IgD-negative memory B cell (primary cell): ENCODE measurements at regions not wholly inside any gene's neighbourhood (a gene's known extent, or its start where the extent isn't known, plus 50 kb on each side); places are given as distances from the start of the nearest gene placed in this dataset.

Experiments used
- H3K27ac Mint-ChIP-seq, 3 donors: one replicate each; pipeline ENCODE4 v1.8.0; 2020 to 2022; ENCODE audit warnings: mild to moderate bottlenecking in 3 of 3, mixed read lengths in 3 of 3, moderate library complexity in 1 of 3
- H3K27me3 Mint-ChIP-seq: one replicate; pipeline ENCODE4 v1.8.0; 2021; ENCODE audit warnings: mixed read lengths
- H3K36me3 Mint-ChIP-seq: one replicate; pipeline ENCODE4 v1.8.0; 2020; ENCODE audit warnings: mild to moderate bottlenecking, mixed read lengths
- H3K4me1 Mint-ChIP-seq, 3 donors: one replicate each; pipeline ENCODE4 v1.8.0; 2020 to 2022; ENCODE audit warnings: mixed read lengths in 3 of 3, mild to moderate bottlenecking in 1 of 3
- H3K4me3 Mint-ChIP-seq, 4 donors: one replicate each; pipeline ENCODE4 v1.8.0; 2020 to 2022; ENCODE audit warnings: mild to moderate bottlenecking in 4 of 4, mixed read lengths in 4 of 4, moderate library complexity in 3 of 4
- H3K9me3 Mint-ChIP-seq, 3 donors: one replicate each; pipeline ENCODE4 v1.8.0; 2020 to 2021; ENCODE audit warnings: mixed read lengths in 3 of 3, mild to moderate bottlenecking in 1 of 3

DNA sequence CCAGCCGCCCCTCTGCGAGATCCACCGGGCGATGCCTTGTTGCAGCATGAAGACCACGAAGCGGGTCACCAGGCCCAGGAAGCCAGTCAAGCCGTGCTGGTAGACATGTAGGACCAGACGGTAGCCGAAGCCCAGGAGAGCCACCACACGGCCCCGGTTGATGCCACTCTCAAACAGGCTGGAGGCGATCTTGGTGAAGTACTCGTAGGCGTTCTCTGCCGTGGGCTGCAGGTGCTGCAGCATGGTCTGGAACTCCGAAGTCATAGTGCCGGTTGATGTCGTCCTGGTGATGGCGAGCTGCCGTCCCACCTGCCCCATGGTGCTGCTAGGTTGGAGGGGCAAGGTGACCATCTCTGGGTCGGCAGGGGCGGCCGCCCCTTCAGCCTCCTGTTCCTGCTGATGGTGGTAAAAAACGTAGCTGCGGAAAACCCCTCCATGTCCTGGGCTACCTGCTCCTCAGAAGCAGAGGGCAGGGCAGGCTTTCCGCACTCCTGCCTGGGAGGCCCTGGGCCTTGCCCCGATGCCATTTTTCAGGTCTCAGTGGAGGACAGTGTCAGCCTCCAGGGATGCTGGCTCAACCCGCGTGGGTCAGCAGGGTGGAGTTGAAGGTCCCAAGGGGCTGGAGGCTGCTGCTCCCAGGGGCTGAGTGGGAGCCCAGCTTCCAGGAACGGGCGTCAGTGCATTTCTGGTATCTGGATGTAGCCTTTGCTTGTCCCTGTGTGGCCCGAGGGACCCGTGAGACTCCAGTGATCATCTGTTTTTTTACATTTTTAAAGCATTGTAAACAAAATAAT lies 98.7 kb downstream of the ADAMTS15 start:
- Mint-ChIP-seq H3K27me3 (peaks cover 9% of the 10 kb centered on the region), H3K27ac (no peak overlapping the region), H3K4me3 (no peak overlapping the region), H3K9me3 (peaks cover 0 to 1% (median 0%) of the 10 kb centered on the region in 3 donors), H3K4me1 (no peaks in the 10 kb centered on the region), H3K36me3 (no peaks in the 10 kb centered on the region)

DNA sequence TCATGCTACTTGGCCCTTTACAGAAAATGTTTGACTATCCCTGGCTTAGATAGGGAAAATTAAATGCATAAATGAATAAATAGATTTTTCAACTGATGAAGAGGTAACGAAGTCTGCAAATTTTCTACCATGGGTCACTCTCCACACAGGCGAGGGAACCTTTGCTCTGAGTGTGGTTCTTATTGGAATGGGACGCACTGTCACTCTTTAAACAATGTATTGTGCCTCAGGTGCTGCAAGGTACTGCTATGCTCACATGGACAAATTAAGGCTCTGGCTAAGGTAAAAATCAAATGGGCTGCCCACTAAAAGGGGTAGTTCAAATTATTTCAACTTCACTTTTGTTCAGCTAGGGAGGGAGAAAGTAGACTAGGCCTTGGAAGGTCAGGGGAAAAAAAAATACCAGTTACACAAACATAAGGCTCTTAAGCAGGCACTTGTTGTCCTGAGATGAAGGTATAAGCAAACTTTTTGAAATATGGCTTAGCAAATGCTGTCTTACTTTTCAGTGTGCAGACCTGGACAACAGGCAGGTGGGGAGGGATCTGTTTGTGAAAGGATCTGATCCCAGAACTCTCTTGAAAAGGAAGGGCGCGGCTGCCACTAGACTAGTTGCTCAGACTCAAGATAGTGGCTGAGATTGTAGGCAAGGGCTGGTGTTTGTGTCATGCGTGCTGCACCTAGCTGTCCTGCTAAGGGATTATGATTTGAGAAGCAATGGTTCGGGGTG lies 99.5 kb downstream of the ADAMTS15 start:
- Mint-ChIP-seq H3K9me3 (peaks cover 0 to 1% (median 0%) of the 10 kb centered on the region in 3 donors), H3K4me3 (no peak overlapping the region), H3K27me3 (peaks cover 5% of the 10 kb centered on the region), H3K4me1 (no peaks in the 10 kb centered on the region), H3K27ac (no peak overlapping the region), H3K36me3 (no peaks in the 10 kb centered on the region)

DNA sequence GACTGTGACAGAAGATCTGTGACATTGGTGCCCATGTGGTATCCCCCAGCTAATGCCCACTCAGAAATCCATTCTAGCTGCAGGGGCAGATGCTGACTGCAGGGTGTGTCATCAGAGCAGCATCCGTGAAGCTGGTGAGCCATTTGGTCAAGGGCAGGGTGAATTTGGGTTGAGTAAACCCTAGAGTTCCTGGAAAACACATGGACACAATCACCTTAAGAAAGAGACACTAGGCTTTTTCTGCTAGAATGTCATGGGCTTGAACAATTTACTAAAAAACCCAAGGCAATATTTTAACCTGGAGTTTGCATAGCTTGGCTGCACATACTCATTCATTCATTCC lies 100.0 kb downstream of the ADAMTS15 start:
- H3K27ac Mint-ChIP-seq = no peak overlapping the region
- no peaks in the 10 kb centered on the region for H3K36me3 Mint-ChIP-seq
- H3K27me3 Mint-ChIP-seq = peaks cover 5% of the 10 kb centered on the region
- no peak overlapping the region for H3K4me3 Mint-ChIP-seq
- peaks cover 0 to 1% (median 0%) of the 10 kb centered on the region in 3 donors for H3K9me3 Mint-ChIP-seq
- H3K4me1 Mint-ChIP-seq = no peaks in the 10 kb centered on the region

DNA sequence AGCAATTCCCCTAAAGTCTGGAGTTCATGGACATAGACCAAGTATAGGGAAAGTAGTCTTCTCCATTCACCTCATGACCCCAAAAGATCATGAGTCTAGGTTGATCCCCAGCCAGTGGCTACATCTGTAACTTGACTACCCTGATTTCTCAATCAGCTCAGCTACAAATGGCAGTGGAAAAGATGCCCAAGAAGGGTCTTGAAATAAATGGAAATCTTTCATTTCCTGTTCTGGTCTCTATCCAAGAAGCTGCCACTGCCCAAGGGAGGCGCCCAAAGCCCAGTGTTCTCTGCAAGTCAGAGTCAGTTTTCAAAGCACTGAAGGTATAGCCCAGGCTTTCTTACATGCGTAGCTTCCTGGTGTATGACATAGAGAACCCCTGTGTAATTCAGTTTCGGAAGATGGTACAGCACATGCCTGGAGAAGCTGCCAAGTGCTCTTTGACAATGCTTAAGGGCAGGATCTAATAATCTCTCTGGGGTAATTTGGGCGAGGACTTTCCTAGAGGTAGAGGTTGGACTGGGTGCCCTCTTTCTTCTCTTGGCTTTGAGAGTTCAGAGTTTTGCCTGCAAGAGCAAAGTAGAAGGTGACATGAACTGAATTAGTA lies 101.1 kb downstream of the ADAMTS15 start:
- H3K4me1 Mint-ChIP-seq = no peaks in the 10 kb centered on the region
- peaks cover 2% of the 10 kb centered on the region for H3K27me3 Mint-ChIP-seq
- no peak overlapping the region for H3K27ac Mint-ChIP-seq
- H3K9me3 Mint-ChIP-seq = no peaks in the 10 kb centered on the region
- H3K4me3 Mint-ChIP-seq = no peak overlapping the region
- no peaks in the 10 kb centered on the region for H3K36me3 Mint-ChIP-seq

DNA sequence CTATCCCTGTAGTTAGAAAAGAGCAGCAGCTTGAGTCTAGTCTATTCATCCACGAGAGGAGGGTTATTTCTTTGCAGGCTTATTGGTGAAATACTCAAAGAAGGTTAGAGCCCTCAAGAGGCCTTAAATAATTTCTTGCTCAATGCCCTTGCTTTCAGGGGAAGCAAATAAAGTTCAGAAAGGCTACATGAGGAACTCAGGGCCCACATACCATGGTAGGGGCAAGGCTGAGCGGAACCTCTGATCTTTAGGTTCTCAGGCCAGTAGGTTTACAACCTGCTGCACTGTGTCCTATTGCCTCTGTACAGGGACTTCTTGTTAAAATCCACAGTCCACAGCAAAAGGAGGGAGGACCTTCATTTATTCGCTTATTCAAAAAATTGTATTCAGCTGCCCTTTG lies 101.7 kb downstream of the ADAMTS15 start:
- Mint-ChIP-seq H3K36me3 (no peaks in the 10 kb centered on the region), H3K4me1 (no peaks in the 10 kb centered on the region), H3K27me3 (peaks cover 2% of the 10 kb centered on the region), H3K27ac (no peak overlapping the region), H3K4me3 (no peak overlapping the region), H3K9me3 (no peaks in the 10 kb centered on the region)

DNA sequence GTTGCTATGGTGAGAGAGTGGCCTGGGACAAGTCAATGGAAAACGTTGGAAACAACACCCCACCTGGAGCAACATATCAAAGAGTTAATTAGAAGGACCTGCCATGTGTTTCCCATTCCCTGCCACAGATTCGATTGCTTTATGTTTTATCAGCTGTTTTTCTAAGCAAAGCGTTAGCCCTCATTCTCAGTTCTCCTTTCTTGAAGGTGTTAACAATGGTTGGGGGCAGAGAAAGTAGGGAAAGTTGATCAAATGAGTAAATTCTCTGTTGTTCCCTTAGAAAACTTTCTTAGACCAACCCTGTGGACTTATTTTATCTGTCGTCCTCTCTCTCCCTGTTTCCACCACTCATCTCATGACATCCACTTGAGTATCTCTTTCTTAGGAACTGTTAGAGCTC lies 102.5 kb downstream of the ADAMTS15 start:
- H3K9me3 Mint-ChIP-seq = no peaks in the 10 kb centered on the region
- H3K27ac Mint-ChIP-seq = no peak overlapping the region
- H3K36me3 Mint-ChIP-seq = no peaks in the 10 kb centered on the region
- H3K27me3 Mint-ChIP-seq = no peaks in the 10 kb centered on the region
- no peak overlapping the region for H3K4me3 Mint-ChIP-seq
- H3K4me1 Mint-ChIP-seq = no peaks in the 10 kb centered on the region

DNA sequence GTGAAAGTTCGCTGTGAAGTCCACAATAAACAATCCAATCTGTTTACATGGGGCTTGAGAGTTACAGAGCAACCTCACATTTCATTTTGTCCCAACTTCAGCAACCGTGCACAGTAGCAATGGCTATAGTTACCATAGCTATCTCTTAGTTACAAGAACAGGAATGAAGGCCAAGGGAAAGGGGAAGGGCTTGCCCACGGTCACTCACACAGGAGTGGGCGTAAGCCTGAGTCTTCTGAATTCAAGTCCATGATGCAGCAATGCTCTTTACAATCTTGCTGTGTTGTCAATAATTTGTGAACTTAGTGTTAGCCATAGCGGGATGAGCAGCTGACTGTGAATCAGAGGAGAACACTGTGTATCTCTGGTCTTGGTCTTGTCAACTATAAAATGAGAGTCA lies 102.9 kb downstream of the ADAMTS15 start:
- no peaks in the 10 kb centered on the region for H3K4me1 Mint-ChIP-seq
- H3K27ac Mint-ChIP-seq = no peak overlapping the region
- no peaks in the 10 kb centered on the region for H3K9me3 Mint-ChIP-seq
- no peaks in the 10 kb centered on the region for H3K36me3 Mint-ChIP-seq
- no peak overlapping the region for H3K4me3 Mint-ChIP-seq
- H3K27me3 Mint-ChIP-seq = no peaks in the 10 kb centered on the region

DNA sequence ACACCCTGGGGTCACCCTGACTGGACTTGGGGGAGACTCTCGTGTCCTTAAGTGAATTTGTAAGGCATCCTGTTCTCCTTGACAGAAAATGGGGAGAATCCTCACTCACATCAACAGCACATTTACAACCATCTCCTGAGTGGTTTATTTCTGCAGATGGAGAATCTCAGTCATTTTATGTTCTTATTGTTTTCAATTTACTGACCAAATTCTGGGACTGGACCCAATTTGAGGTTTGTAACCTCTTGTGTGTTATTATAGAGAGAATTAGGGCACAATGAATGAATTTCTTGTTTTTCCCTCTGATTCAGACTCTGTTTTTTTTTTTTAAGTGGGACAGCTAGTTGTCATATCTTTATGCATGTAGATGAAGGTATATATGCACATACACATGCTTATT lies 104.9 kb downstream of the ADAMTS15 start:
- Mint-ChIP-seq H3K27me3 (no peaks in the 10 kb centered on the region), H3K9me3 (no peaks in the 10 kb centered on the region)

DNA sequence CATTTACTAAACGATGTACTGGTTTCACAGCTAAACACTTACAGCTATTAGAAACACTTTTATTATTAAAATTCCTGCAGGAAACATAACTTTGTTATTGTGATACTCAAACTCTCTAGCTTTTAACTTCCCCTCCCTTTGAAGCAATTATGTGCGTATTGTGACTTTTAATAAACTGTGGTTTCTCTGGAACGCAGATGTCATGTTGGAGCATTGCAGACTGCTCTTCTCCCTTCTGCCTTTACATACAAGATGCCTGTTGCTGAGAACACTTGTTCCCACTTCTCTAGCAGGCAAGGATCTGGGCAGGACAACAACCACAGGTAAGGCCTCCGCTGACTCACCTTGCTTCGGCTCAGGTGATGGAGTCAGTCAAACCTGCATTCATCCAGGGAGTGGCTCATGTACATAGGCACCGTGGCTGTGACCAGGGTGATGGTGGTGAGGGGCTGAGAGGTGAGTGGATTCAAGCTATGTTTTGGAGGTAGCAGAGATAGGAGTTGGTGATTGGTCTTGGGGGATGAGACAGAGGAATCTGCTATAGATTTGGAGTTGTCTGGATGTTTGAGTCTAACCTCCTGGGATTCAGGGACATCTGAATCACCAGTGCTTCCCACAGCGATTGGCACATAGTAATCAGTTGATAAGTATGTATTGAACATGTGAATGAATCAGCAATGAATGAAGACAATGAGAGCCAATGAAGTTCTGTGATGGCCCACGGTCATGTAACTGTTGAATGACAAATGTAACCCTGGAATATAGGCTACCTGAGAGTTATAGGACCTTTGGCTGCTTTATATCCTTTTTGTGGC lies 106.0 kb downstream of the ADAMTS15 start:
- Mint-ChIP-seq H3K27ac (no peak overlapping the region), H3K4me3 (no peak overlapping the region), H3K27me3 (no peaks in the 10 kb centered on the region), H3K4me1 (no peaks in the 10 kb centered on the region), H3K9me3 (no peaks in the 10 kb centered on the region), H3K36me3 (no peaks in the 10 kb centered on the region)

More for the DNA sequence above, 104.9 kb downstream of the ADAMTS15 start:
- Mint-ChIP-seq H3K4me1 (no peaks in the 10 kb centered on the region), H3K36me3 (no peaks in the 10 kb centered on the region), H3K4me3 (no peak overlapping the region), H3K27ac (no peak overlapping the region)

DNA sequence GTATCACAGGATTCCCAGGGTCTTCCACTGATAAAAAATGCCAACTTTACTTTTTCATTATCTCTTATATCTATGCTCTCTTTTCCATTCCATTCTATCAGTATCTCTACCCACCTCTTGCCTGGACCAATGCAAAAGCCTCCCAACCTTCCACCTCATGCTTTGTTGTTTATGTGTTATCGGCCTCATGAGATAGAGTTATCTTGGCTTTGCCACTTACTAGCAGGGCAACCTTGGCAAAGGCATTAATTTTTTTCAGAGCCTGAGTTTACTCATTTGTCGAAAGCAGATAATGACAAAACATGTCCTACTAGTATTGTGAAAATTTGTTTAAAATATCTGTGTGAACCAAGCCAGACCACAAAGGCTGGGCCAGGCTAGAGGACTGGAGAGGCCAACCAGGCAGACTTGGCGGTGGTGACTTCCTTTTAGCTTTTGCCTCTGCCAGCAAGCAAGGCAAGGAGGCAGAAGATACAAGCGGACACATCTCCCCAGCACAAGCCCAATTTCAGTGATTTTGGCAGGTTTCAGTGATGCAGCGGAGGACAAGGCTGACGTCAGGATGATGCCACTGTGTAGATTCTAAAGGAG lies 106.9 kb downstream of the ADAMTS15 start:
- H3K27ac Mint-ChIP-seq = no peak overlapping the region
- H3K9me3 Mint-ChIP-seq = no peaks in the 10 kb centered on the region

DNA sequence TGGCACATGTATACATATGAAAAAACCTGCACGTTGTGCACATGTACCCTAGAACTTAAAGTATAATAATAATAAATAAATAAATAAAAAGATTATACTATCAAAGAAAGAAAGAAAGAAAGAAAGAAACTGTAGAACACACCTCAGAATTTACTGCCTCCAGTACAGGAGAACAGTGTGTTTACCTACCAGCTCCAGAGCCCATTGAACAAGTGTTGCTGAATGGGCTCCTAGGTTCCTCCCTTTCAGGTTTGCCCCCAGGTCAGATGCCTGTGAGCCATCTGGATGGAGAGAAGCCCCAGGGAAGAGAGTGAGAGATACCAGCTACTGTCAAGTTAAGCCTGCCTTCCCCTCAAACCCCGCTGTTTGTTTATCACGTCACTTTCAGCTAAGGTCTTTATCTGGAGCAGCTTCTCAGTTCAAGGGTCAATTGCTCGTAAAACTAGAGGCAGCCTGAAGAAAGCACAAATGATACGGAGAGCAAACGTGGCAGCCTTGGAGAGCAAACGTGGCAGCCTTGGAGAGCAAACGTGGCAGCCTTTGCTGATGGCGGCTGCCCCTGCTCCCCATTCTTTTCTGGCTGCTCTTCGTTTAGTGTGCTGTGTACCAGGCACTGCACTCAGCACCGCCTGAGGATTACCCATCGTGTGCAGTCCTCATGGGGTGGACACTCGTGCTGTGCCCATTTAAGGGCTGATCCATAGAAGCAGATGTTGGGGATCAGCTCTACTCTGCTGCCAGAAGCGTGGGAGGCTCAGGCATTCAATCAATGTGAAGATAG lies 111.7 kb downstream of the ADAMTS15 start:
- Mint-ChIP-seq H3K4me1 (no peaks in the 10 kb centered on the region), H3K27ac (no peak overlapping the region), H3K4me3 (no peak overlapping the region), H3K36me3 (no peaks in the 10 kb centered on the region), H3K9me3 (no peaks in the 10 kb centered on the region), H3K27me3 (peaks cover 3% of the 10 kb centered on the region)

More for the DNA sequence above, 106.9 kb downstream of the ADAMTS15 start:
- Mint-ChIP-seq H3K4me3 (no peak overlapping the region), H3K27me3 (no peaks in the 10 kb centered on the region), H3K4me1 (no peaks in the 10 kb centered on the region), H3K36me3 (no peaks in the 10 kb centered on the region)

DNA sequence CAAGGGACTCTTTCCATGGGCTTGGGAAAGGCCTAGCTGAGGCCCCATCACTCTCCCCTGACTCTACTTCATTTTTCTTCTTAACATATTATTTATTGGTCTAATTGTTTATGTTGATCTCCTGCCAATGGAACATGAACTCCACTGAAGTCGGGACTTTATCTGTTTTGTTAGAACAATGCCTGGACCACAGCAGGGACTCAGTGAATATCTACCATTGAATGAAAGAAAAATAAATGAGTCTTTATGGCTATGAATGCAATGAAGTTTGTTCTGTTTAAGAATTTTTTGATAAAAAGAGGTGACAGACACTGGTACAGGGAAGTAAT lies 112.3 kb downstream of the ADAMTS15 start:
- Mint-ChIP-seq H3K36me3 (no peaks in the 10 kb centered on the region), H3K27ac (no peak overlapping the region), H3K4me3 (no peak overlapping the region), H3K27me3 (peaks cover 3% of the 10 kb centered on the region), H3K9me3 (no peaks in the 10 kb centered on the region), H3K4me1 (no peaks in the 10 kb centered on the region)

DNA sequence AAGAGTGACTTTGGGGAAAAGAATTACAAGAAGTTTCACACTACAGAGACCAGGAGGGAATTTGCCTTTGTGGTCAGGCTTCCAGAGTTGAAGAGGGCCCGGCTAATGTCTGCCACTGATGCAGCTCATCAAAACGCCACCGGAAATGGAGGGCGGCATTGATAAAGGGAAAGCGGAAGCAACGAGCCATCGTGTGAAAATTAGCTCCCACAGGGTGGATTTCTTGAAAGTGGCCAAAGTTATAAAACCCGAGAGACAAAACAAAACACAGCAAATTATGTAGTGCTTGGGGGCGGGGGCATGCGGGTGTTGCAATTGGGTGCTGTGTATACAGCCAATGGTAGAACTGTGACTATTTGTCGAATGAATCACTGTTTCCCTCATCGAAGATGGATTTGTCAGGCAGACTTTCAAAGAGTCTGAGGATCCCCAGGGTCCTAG lies 113.0 kb downstream of the ADAMTS15 start:
- peaks cover 0 to 1% (median 0%) of the 10 kb centered on the region in 3 donors for H3K9me3 Mint-ChIP-seq
- no peak overlapping the region for H3K27ac Mint-ChIP-seq
- H3K36me3 Mint-ChIP-seq = no peaks in the 10 kb centered on the region
- peaks cover 3% of the 10 kb centered on the region for H3K27me3 Mint-ChIP-seq
- H3K4me3 Mint-ChIP-seq = no peak overlapping the region
- H3K4me1 Mint-ChIP-seq = no peaks in the 10 kb centered on the region

DNA sequence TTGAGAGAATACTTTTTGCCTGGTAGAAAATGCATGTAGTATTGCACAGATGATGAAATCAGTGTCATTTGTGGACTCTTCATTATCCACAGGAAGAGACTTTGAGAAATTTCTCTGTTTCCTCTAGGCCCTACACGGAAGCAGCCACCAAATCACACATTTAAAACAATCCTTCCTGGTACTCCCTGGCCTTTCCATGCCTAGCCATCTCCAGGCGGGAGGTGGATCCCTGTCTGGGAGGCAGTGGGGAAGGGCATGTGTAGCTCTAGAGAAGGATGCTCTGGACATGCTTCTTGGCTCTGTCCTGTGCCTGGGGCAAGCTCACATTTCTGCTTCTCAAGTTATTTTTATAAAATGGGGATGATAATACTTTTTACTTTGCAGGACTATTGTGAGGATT lies 114.1 kb downstream of the ADAMTS15 start:
- H3K27ac Mint-ChIP-seq = no peak overlapping the region
- peaks cover 3% of the 10 kb centered on the region for H3K27me3 Mint-ChIP-seq
- no peak overlapping the region for H3K4me3 Mint-ChIP-seq
- H3K4me1 Mint-ChIP-seq = no peaks in the 10 kb centered on the region
- no peaks in the 10 kb centered on the region for H3K36me3 Mint-ChIP-seq
- peaks cover 0 to 1% (median 0%) of the 10 kb centered on the region in 3 donors for H3K9me3 Mint-ChIP-seq
